ENCODE measurements at regions not wholly inside any gene's neighbourhood (a gene's known extent, or its start where the extent isn't known, plus 50 kb on each side); places are given as distances from the start of the nearest gene placed in this dataset.

DNA sequence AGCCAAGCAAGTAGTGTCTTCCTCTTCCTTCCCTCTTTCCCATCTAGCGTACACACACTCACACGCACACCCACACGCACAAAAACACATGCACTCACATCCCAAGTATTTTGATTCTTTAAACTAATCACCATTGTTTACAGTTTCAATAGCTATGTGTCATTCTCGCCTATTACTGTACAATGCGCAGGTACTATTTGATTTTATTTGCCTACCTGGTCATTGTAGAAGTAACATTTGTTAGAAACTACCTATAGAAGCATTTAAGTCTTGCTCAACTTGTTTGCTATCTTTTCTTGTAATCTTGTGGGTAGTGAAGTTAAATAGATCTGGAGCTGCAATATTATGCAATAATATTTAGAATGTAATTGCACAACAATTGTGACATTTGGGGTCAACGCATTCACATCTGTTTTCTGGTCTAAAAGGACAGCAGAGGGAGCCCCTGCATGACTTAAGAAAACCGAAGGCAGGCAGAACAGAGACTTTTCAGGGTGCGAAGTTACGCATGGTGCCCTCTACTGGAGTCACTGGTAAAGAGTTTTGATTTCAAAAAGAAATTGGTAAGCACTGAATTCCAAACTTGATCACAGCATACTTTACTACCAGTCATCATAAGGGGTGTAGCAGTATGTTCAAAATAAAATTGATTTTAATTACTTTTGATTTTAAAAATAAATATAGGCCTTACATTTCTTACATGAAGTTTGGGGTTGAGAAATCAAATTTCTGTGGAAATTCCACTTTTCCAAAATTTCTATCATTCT is 503.3 kb upstream of the FAM241A start:
- ATAC-seq (peak; percentile 98), DNase-seq (ENCODE audit: low read depth, low spot score) (peak; percentile 13), FAIRE-seq (peak; percentile 66)
- H3K79me2 ChIP-seq (ENCODE audit: control insufficient read depth, insufficient read depth, low read length) = no peaks in the 10 kb centered on the region
- intact Hi-C loops (cut with micrococcal nuclease; ENCODE audit: unreplicated experiment) (loop anchor here (1.0 to 2.0 kb wide), 3 partner anchors 213 to 389 kb away; no protein-coding TSS in a partner anchor), in situ Hi-C loops (cut with MboI) (loop anchor here (5.0 to 25.0 kb wide), 3 partner anchors 295 to 1005 kb away; no protein-coding TSS in a partner anchor)
- no peaks in the 10 kb centered on the region for H4K20me1 ChIP-seq (ENCODE audit: control insufficient read depth, insufficient read depth)
- no peaks in the 10 kb centered on the region for H3K36me3 ChIP-seq (ENCODE audit: control insufficient read depth in 2 of 2, insufficient read depth in 2 of 2, low read length in 1 of 2)
- no peak overlapping the region for H2AFZ ChIP-seq (ENCODE audit: control insufficient read depth, low read depth, low read length)
- no peaks in the 10 kb centered on the region for H3K4me1 ChIP-seq (ENCODE audit: control insufficient read depth, insufficient read depth, low read length)
- BruUV-seq (replicated peaks) = no TSS peak
- TF ChIP-seq SMC3 (IDR thresholded peaks at IDR 0.05; ENCODE audit: borderline replicate concordance, low read length) (peak; percentile 97), YY1 (IDR thresholded peaks at IDR 0.05; ENCODE audit: low read depth, low read length) (peak; percentile 60; the same call in 1 of the 2 replicates), ASH2L (IDR thresholded peaks at IDR 0.05; ENCODE audit: borderline replicate concordance, low read depth) (no peak), ZNF24 (IDR thresholded peaks at IDR 0.05) (0 out of 2 replicates have a peak, but pooled peaks have one; percentile 31), RAD21 (IDR thresholded peaks at IDR 0.05; ENCODE audit: insufficient read depth, low read depth, low read length) (peak; percentile 74), FOXM1 (IDR thresholded peaks at IDR 0.05; ENCODE audit: low read depth, low read length) (peak; percentile 38; the same call in 1 of the 2 replicates), NR2F1 (conservative IDR thresholded peaks at IDR 0.05) (peak; percentile 56)
- TF ChIP-seq, protein P1, sequence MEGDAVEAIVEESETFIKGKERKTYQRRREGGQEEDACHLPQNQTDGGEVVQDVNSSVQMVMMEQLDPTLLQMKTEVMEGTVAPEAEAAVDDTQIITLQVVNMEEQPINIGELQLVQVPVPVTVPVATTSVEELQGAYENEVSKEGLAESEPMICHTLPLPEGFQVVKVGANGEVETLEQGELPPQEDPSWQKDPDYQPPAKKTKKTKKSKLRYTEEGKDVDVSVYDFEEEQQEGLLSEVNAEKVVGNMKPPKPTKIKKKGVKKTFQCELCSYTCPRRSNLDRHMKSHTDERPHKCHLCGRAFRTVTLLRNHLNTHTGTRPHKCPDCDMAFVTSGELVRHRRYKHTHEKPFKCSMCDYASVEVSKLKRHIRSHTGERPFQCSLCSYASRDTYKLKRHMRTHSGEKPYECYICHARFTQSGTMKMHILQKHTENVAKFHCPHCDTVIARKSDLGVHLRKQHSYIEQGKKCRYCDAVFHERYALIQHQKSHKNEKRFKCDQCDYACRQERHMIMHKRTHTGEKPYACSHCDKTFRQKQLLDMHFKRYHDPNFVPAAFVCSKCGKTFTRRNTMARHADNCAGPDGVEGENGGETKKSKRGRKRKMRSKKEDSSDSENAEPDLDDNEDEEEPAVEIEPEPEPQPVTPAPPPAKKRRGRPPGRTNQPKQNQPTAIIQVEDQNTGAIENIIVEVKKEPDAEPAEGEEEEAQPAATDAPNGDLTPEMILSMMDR (IDR thresholded peaks at IDR 0.05 in 2 of 3, conservative IDR thresholded peaks at IDR 0.05 in 1 of 3; ENCODE audit: control insufficient read depth in 2 of 3, extremely low read depth in 1 of 3, insufficient read depth in 1 of 3, low read depth in 3 of 3, low read length in 3 of 3) = peak; percentile 80 to 97 (median 83)
- TF ChIP-seq, protein P2, sequence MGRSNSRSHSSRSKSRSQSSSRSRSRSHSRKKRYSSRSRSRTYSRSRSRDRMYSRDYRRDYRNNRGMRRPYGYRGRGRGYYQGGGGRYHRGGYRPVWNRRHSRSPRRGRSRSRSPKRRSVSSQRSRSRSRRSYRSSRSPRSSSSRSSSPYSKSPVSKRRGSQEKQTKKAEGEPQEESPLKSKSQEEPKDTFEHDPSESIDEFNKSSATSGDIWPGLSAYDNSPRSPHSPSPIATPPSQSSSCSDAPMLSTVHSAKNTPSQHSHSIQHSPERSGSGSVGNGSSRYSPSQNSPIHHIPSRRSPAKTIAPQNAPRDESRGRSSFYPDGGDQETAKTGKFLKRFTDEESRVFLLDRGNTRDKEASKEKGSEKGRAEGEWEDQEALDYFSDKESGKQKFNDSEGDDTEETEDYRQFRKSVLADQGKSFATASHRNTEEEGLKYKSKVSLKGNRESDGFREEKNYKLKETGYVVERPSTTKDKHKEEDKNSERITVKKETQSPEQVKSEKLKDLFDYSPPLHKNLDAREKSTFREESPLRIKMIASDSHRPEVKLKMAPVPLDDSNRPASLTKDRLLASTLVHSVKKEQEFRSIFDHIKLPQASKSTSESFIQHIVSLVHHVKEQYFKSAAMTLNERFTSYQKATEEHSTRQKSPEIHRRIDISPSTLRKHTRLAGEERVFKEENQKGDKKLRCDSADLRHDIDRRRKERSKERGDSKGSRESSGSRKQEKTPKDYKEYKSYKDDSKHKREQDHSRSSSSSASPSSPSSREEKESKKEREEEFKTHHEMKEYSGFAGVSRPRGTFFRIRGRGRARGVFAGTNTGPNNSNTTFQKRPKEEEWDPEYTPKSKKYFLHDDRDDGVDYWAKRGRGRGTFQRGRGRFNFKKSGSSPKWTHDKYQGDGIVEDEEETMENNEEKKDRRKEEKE (IDR thresholded peaks at IDR 0.05) = no peak
- TF ChIP-seq, protein P3, sequence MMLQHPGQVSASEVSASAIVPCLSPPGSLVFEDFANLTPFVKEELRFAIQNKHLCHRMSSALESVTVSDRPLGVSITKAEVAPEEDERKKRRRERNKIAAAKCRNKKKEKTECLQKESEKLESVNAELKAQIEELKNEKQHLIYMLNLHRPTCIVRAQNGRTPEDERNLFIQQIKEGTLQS (IDR thresholded peaks at IDR 0.05; ENCODE audit: borderline replicate concordance, extremely low read depth, low read depth, low read length) = peak; percentile 31; the same call in 1 of the 2 replicates
- TF ChIP-seq, protein P4, sequence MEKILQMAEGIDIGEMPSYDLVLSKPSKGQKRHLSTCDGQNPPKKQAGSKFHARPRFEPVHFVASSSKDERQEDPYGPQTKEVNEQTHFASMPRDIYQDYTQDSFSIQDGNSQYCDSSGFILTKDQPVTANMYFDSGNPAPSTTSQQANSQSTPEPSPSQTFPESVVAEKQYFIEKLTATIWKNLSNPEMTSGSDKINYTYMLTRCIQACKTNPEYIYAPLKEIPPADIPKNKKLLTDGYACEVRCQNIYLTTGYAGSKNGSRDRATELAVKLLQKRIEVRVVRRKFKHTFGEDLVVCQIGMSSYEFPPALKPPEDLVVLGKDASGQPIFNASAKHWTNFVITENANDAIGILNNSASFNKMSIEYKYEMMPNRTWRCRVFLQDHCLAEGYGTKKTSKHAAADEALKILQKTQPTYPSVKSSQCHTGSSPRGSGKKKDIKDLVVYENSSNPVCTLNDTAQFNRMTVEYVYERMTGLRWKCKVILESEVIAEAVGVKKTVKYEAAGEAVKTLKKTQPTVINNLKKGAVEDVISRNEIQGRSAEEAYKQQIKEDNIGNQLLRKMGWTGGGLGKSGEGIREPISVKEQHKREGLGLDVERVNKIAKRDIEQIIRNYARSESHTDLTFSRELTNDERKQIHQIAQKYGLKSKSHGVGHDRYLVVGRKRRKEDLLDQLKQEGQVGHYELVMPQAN (conservative IDR thresholded peaks at IDR 0.05) = no peak
- H3K27me3 ChIP-seq (replicated peaks in 1 of 2; ENCODE audit: control insufficient read depth in 2 of 2, insufficient read depth in 2 of 2, low read length in 1 of 2) = no peaks in the 10 kb centered on the region; a peak in 1 of 4 replicates
- ChIA-PET POLR2A (no interaction called here), RAD21 (ENCODE audit: unreplicated experiment) (interaction anchor here (0.9 to 2.0 kb wide), 4 partner anchors 212 to 419 kb away, joined by 3 to 8 read pairs (median 6); no protein-coding TSS in a partner anchor), SMC1A (ENCODE audit: uncharacterized antibody, unreplicated experiment) (interaction anchor here (1.1 to 2.1 kb wide), 9 partner anchors 10 to 392 kb away, joined by 3 to 20 read pairs (median 5); no protein-coding TSS in a partner anchor), CTCF (interaction anchor here (0.7 to 2.2 kb wide), 19 partner anchors 9 to 420 kb away, joined by 3 to 29 read pairs (median 4); no protein-coding TSS in a partner anchor)
- no peak overlapping the region for H3K9ac ChIP-seq (ENCODE audit: control insufficient read depth, insufficient read depth, low read length)
- H3K27ac ChIP-seq (ENCODE audit: control insufficient read depth, insufficient read depth) = no peak overlapping the region
- no peaks in the 10 kb centered on the region for H3K9me3 ChIP-seq (replicated peaks; ENCODE audit: control insufficient read depth, insufficient read depth, low read length)
- WGBS (ENCODE audit: insufficient coverage, insufficient replicate concordance, low lambda C conversion rate, missing lambda C conversion rate) = 39% methylated on average over 9 of the region's 9 CpGs
- H3K4me2 ChIP-seq (ENCODE audit: control insufficient read depth, insufficient read depth) = no peak overlapping the region
- no peak overlapping the region for H3K4me3 ChIP-seq
